Neural crest cell (in vitro differentiated cells): ENCODE measurements at regions not wholly inside any gene's neighbourhood (a gene's known extent, or its start where the extent isn't known, plus 50 kb on each side); places are given as distances from the start of the nearest gene placed in this dataset.

Source experiments
- DNase-seq: peaks from one replicate; pipeline ENCODE4 v3.0.0; 2021; ENCODE audit warnings: low read depth, mixed read lengths, low spot score
- H3K27ac Mint-ChIP-seq: one replicate; pipeline ENCODE4 v1.8.0; 2021; ENCODE audit warnings: mild to moderate bottlenecking, mixed read lengths; ENCODE audit not compliant: unreplicated experiment
- H3K27me3 Mint-ChIP-seq: 2 replicates; pipeline ENCODE4 v1.8.0; 2021; ENCODE audit warnings: low read depth, mild to moderate bottlenecking, mixed read lengths
- H3K36me3 Mint-ChIP-seq: 2 replicates; pipeline ENCODE4 v1.8.0; 2021; ENCODE audit warnings: low read depth, mild to moderate bottlenecking, mixed read lengths
- H3K4me1 Mint-ChIP-seq: 2 replicates; pipeline ENCODE4 v1.8.0; 2021; ENCODE audit warnings: mixed read lengths
- H3K4me3 Mint-ChIP-seq: one replicate; pipeline ENCODE4 v1.8.0; 2021; ENCODE audit warnings: mild to moderate bottlenecking, mixed read lengths
- H3K9me3 Mint-ChIP-seq: 2 replicates; pipeline ENCODE4 v1.8.0; 2021; ENCODE audit warnings: mixed read lengths
- TF ChIP-seq, protein P1 (sequence below): fragments of 200-600 bp; sonication (generic); conservative IDR thresholded peaks from 2 replicates; pipeline ENCODE4 v1.5.0; 2021; ENCODE audit warnings: antibody characterized with exemption, mild to moderate bottlenecking

GRCh38 chr13:83327091-83327490 lies 555.2 kb downstream of the SLITRK1 start:
- Mint-ChIP-seq H3K9me3 (peaks cover 3% of the 10 kb centered on the region), H3K27ac (no peak overlapping the region), H3K4me1 (no peaks in the 10 kb centered on the region), H3K4me3 (no peak overlapping the region), H3K36me3 (no peaks in the 10 kb centered on the region), H3K27me3 (no peaks in the 10 kb centered on the region)
- TF ChIP-seq, protein P1, sequence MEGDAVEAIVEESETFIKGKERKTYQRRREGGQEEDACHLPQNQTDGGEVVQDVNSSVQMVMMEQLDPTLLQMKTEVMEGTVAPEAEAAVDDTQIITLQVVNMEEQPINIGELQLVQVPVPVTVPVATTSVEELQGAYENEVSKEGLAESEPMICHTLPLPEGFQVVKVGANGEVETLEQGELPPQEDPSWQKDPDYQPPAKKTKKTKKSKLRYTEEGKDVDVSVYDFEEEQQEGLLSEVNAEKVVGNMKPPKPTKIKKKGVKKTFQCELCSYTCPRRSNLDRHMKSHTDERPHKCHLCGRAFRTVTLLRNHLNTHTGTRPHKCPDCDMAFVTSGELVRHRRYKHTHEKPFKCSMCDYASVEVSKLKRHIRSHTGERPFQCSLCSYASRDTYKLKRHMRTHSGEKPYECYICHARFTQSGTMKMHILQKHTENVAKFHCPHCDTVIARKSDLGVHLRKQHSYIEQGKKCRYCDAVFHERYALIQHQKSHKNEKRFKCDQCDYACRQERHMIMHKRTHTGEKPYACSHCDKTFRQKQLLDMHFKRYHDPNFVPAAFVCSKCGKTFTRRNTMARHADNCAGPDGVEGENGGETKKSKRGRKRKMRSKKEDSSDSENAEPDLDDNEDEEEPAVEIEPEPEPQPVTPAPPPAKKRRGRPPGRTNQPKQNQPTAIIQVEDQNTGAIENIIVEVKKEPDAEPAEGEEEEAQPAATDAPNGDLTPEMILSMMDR, result no peak
- DNase-seq, result no peak

GRCh38 chr13:83325125-83325853 lies 557.0 kb downstream of the SLITRK1 start:
- no peak for DNase-seq
- Mint-ChIP-seq H3K4me1 (no peaks in the 10 kb centered on the region), H3K4me3 (no peak overlapping the region), H3K27ac (no peak overlapping the region), H3K36me3 (no peaks in the 10 kb centered on the region), H3K9me3 (no peaks in the 10 kb centered on the region), H3K27me3 (no peaks in the 10 kb centered on the region)
- TF ChIP-seq, protein P1, result no peak

GRCh38 chr13:83311886-83312577 lies 570.2 kb downstream of the SLITRK1 start:
- TF ChIP-seq, protein P1, result no peak
- Mint-ChIP-seq H3K27ac (no peak overlapping the region), H3K4me3 (no peak overlapping the region), H3K27me3 (no peaks in the 10 kb centered on the region), H3K4me1 (no peaks in the 10 kb centered on the region), H3K9me3 (no peaks in the 10 kb centered on the region), H3K36me3 (no peaks in the 10 kb centered on the region)
- DNase-seq, result no peak

GRCh38 chr13:83298617-83299016 lies 583.7 kb downstream of the SLITRK1 start:
- H3K27me3 Mint-ChIP-seq, result no peaks in the 10 kb centered on the region

GRCh38 chr13:83297586-83298290 lies 584.5 kb downstream of the SLITRK1 start:
- Mint-ChIP-seq H3K4me3 (no peak overlapping the region), H3K27me3 (no peaks in the 10 kb centered on the region), H3K4me1 (no peaks in the 10 kb centered on the region), H3K36me3 (no peaks in the 10 kb centered on the region), H3K9me3 (peaks cover 8% of the 10 kb centered on the region), H3K27ac (no peak overlapping the region)
- TF ChIP-seq, protein P1, result no peak
- DNase-seq, result no peak

More at GRCh38 chr13:83298617-83299016, 583.7 kb downstream of the SLITRK1 start:
- no peak overlapping the region for H3K27ac Mint-ChIP-seq
- TF ChIP-seq, protein P1, result no peak
- H3K36me3 Mint-ChIP-seq, result no peaks in the 10 kb centered on the region
- DNase-seq, result no peak
- peaks cover 5% of the 10 kb centered on the region for H3K9me3 Mint-ChIP-seq
- H3K4me3 Mint-ChIP-seq, result no peak overlapping the region
- no peaks in the 10 kb centered on the region for H3K4me1 Mint-ChIP-seq
